ENCODE measurements at regions not wholly inside any gene's neighbourhood (a gene's known extent, or its start where the extent isn't known, plus 50 kb on each side); places are given as distances from the start of the nearest gene placed in this dataset.

GRCh38 chrX:124960454-124960853 is 359.2 kb upstream of the TEX13C start:
- ATAC-seq (no peak), DNase-seq (no peak)
- CTCF ChIA-PET = no interaction called here
- H3K4me2 ChIP-seq (ENCODE audit: low read length) = no peak overlapping the region
- no peaks in the 10 kb centered on the region for H3K9me2 ChIP-seq (replicated peaks; ENCODE audit: low read length)
- H3K27ac ChIP-seq (ENCODE audit: low read length) = no peak overlapping the region
- intact Hi-C loops (cut with micrococcal nuclease) = no loop called here
- H3K4me1 ChIP-seq (ENCODE audit: insufficient read depth, low read length) = no peaks in the 10 kb centered on the region
- H3K36me3 ChIP-seq (ENCODE audit: low read depth, low read length) = no peaks in the 10 kb centered on the region
- TF ChIP-seq CTCF (conservative IDR thresholded peaks at IDR 0.05; ENCODE audit: low read depth, low read length) (no peak), EZH2phosphoT487 (IDR thresholded peaks at IDR 0.05; ENCODE audit: borderline replicate concordance, low read length) (no peak)
- no peaks in the 10 kb centered on the region for H3K9me3 ChIP-seq (ENCODE audit: low read length)
- no peak overlapping the region for H3K4me3 ChIP-seq (ENCODE audit: low read length)
- POLR2A ChIA-PET (ENCODE audit: unreplicated experiment) = no interaction called here
- no peaks in the 10 kb centered on the region for H4K20me1 ChIP-seq (ENCODE audit: low read length)
- no TSS peak for BruUV-seq (replicated peaks)
- H3K79me2 ChIP-seq (ENCODE audit: low read length) = no peaks in the 10 kb centered on the region
- no peaks in the 10 kb centered on the region for H3F3A ChIP-seq (ENCODE audit: low read length, unreplicated experiment)
- H3K9ac ChIP-seq (ENCODE audit: low read length) = no peak overlapping the region
- H2AFZ ChIP-seq (ENCODE audit: low read length) = no peak overlapping the region
- H3K27me3 ChIP-seq (ENCODE audit: low read length) = no peaks in the 10 kb centered on the region

GRCh38 chrX:124963717-124964116 is 356.0 kb upstream of the TEX13C start, which contains the start of gene TENM1:
Gene TENM1 (minus strand): TSS chrX:124963817.
- no peak within 1 kb of the TSS for H3K27ac ChIP-seq (ENCODE audit: low read length)
- ATAC-seq (no peak), DNase-seq (no peak)
- no peaks in the 10 kb centered on the region for H3K9me2 ChIP-seq (replicated peaks; ENCODE audit: low read length)
- CTCF ChIA-PET = no interaction called here
- no peaks in the 10 kb centered on the region for H3K4me1 ChIP-seq (ENCODE audit: insufficient read depth, low read length)
- H3K9ac ChIP-seq (ENCODE audit: low read length) = no peak within 1 kb of the TSS
- H3K36me3 ChIP-seq (ENCODE audit: low read depth, low read length) = no peaks in the 10 kb centered on the region
- H3F3A ChIP-seq (ENCODE audit: low read length, unreplicated experiment) = no peaks in the 10 kb centered on the region
- H3K4me3 ChIP-seq (ENCODE audit: low read length) = no peak within 1 kb of the TSS
- POLR2A ChIA-PET (ENCODE audit: unreplicated experiment) = no interaction called here
- H3K79me2 ChIP-seq (ENCODE audit: low read length) = no peaks in the 10 kb centered on the region
- H3K27me3 ChIP-seq (ENCODE audit: low read length) = no peaks in the 10 kb centered on the region
- H3K4me2 ChIP-seq (ENCODE audit: low read length) = no peak within 1 kb of the TSS
- H3K9me3 ChIP-seq (ENCODE audit: low read length) = no peaks in the 10 kb centered on the region
- intact Hi-C loops (cut with micrococcal nuclease) = no loop called here
- no TSS peak for BruUV-seq (replicated peaks)
- H4K20me1 ChIP-seq (ENCODE audit: low read length) = no peaks in the 10 kb centered on the region
- TF ChIP-seq CTCF (conservative IDR thresholded peaks at IDR 0.05; ENCODE audit: low read depth, low read length) (no peak), EZH2phosphoT487 (IDR thresholded peaks at IDR 0.05; ENCODE audit: borderline replicate concordance, low read length) (no peak), EZH2 (IDR thresholded peaks at IDR 0.05; ENCODE audit: low read length, unreplicated experiment) (no peak)
- H2AFZ ChIP-seq (ENCODE audit: low read length) = no peak within 1 kb of the TSS

GRCh38 chrX:124975456-124975855 is 344.2 kb upstream of the TEX13C start:
- Histone ChIP-seq H3K4me3 (ENCODE audit: low read length) (no peak overlapping the region), H3K9me3 (ENCODE audit: low read length) (no peaks in the 10 kb centered on the region), H3K27me3 (ENCODE audit: low read length) (no peaks in the 10 kb centered on the region), H3K36me3 (ENCODE audit: low read depth, low read length) (no peaks in the 10 kb centered on the region), H3F3A (ENCODE audit: low read length, unreplicated experiment) (no peaks in the 10 kb centered on the region), H2AFZ (ENCODE audit: low read length) (no peak overlapping the region), H3K4me1 (ENCODE audit: insufficient read depth, low read length) (no peaks in the 10 kb centered on the region), H3K27ac (ENCODE audit: low read length) (no peak overlapping the region), H3K4me2 (ENCODE audit: low read length) (no peak overlapping the region), H3K79me2 (ENCODE audit: low read length) (no peaks in the 10 kb centered on the region), H4K20me1 (ENCODE audit: low read length) (no peaks in the 10 kb centered on the region), H3K9me2 (replicated peaks; ENCODE audit: low read length) (no peaks in the 10 kb centered on the region), H3K9ac (ENCODE audit: low read length) (no peak overlapping the region)
- ChIA-PET POLR2A (ENCODE audit: unreplicated experiment) (no interaction called here), CTCF (no interaction called here)
- TF ChIP-seq EZH2 (IDR thresholded peaks at IDR 0.05; ENCODE audit: low read length, unreplicated experiment) (no peak), CTCF (conservative IDR thresholded peaks at IDR 0.05; ENCODE audit: low read depth, low read length) (no peak), EZH2phosphoT487 (IDR thresholded peaks at IDR 0.05; ENCODE audit: borderline replicate concordance, low read length) (no peak)
- no TSS peak for BruUV-seq (replicated peaks)
- DNase-seq = no peak
- no peak for ATAC-seq
- intact Hi-C loops (cut with micrococcal nuclease) = no loop called here

All from PC-3 (cell line).